ENCODE measurements at regions not wholly inside any gene's neighbourhood (a gene's known extent, or its start where the extent isn't known, plus 50 kb on each side); places are given as distances from the start of the nearest gene placed in this dataset.

GRCh38 chr16:52167328-52167727 lies 379.6 kb downstream of the TOX3 start:
- no peaks in the 10 kb centered on the region for H3K36me3 ChIP-seq (ENCODE audit: control insufficient read depth, insufficient read depth, low read length)
- no peak for DNase-seq
- intact Hi-C loops (cut with micrococcal nuclease), result no loop called here
- H4K20me1 ChIP-seq (ENCODE audit: insufficient read depth, low read length), result no peaks in the 10 kb centered on the region
- no peak overlapping the region for H3K18ac ChIP-seq (ENCODE audit: low read depth, low read length)
- no peaks in the 10 kb centered on the region for H3K27me3 ChIP-seq (ENCODE audit: control insufficient read depth, insufficient read depth, low read length)
- in situ Hi-C loops (cut with MboI; ENCODE audit: low sequenced_read_pairs), result no loop called here
- H3K4me1 ChIP-seq (ENCODE audit: control insufficient read depth, insufficient read depth, low read length), result no peaks in the 10 kb centered on the region
- no peak overlapping the region for H4K91ac ChIP-seq (ENCODE audit: insufficient read depth, low read depth, low read length)
- no peak overlapping the region for H2AFZ ChIP-seq (replicated peaks; ENCODE audit: low read length, poor library complexity)
- no peak overlapping the region for H2AK9ac ChIP-seq (replicated peaks; ENCODE audit: low read depth, low read length, poor library complexity)
- ATAC-seq (ENCODE audit: low read depth), result no peak
- no peak overlapping the region for H2AK5ac ChIP-seq (ENCODE audit: low read depth, low read length)
- no peak overlapping the region for H3K4ac ChIP-seq (ENCODE audit: low read depth, low read length)
- H2BK20ac ChIP-seq (ENCODE audit: low read depth, low read length), result no peak overlapping the region
- H3K9me3 ChIP-seq (ENCODE audit: control insufficient read depth, insufficient read depth, low read length), result no peaks in the 10 kb centered on the region
- dilution Hi-C loops (cut with HindIII; ENCODE audit: low sequenced_read_pairs, unreplicated experiment), result no loop called here
- ChIA-PET POLR2A (ENCODE audit: unreplicated experiment) (no interaction called here), CTCF (interaction anchor here (0.7 kb wide), 1 partner anchor 24 kb away, joined by 3 read pairs; no protein-coding TSS in a partner anchor)
- H4K5ac ChIP-seq (ENCODE audit: low read depth, low read length), result no peak overlapping the region
- H3K4me2 ChIP-seq (ENCODE audit: low read depth, low read length), result no peak overlapping the region
- H3K23ac ChIP-seq (ENCODE audit: low read depth, low read length), result no peak overlapping the region
- H2BK5ac ChIP-seq (ENCODE audit: low read depth, low read length, poor library complexity, severe bottlenecking), result no peak overlapping the region
- no peak overlapping the region for H3K9ac ChIP-seq (ENCODE audit: low read depth, low read length)
- H3K14ac ChIP-seq (replicated peaks; ENCODE audit: low read depth, low read length), result no peak overlapping the region
- H3K27ac ChIP-seq (ENCODE audit: insufficient read depth, low read length), result no peak overlapping the region
- H3K4me3 ChIP-seq (ENCODE audit: insufficient read depth, low read depth, low read length), result no peak overlapping the region
- no peak for TF ChIP-seq CHD1 (IDR thresholded peaks at IDR 0.05; ENCODE audit: low read depth, low read length)
- no peak for TF ChIP-seq CEBPB (IDR thresholded peaks at IDR 0.05; ENCODE audit: low read depth, low read length)
- no peak for TF ChIP-seq SMC3 (IDR thresholded peaks at IDR 0.05; ENCODE audit: low read depth, low read length)
- no peak for TF ChIP-seq USF2 (IDR thresholded peaks at IDR 0.05; ENCODE audit: low read depth, low read length)
- TF ChIP-seq RCOR1 (IDR thresholded peaks at IDR 0.05; ENCODE audit: insufficient replicate concordance, low read length), result no peak
- TF ChIP-seq POLR2A (IDR thresholded peaks at IDR 0.05; ENCODE audit: low read depth, low read length), result no peak
- TF ChIP-seq MAFK (IDR thresholded peaks at IDR 0.05; ENCODE audit: low read depth, low read length), result no peak
- TF ChIP-seq ELK1 (IDR thresholded peaks at IDR 0.05; ENCODE audit: borderline replicate concordance, low read depth, low read length), result no peak
- no peak for TF ChIP-seq NFE2L2 (IDR thresholded peaks at IDR 0.05; ENCODE audit: low read depth, low read length)
- no peak for TF ChIP-seq BHLHE40 (IDR thresholded peaks at IDR 0.05; ENCODE audit: low read depth, low read length)
- no peak for TF ChIP-seq CTCF (conservative IDR thresholded peaks at IDR 0.05; ENCODE audit: low read depth, low read length)
- TF ChIP-seq RAD21 (IDR thresholded peaks at IDR 0.05; ENCODE audit: low read length), result no peak
- TF ChIP-seq MXI1 (IDR thresholded peaks at IDR 0.05; ENCODE audit: borderline replicate concordance, low read depth, low read length), result no peak
- no peak for TF ChIP-seq RFX5 (IDR thresholded peaks at IDR 0.05; ENCODE audit: low read depth, low read length)
- TF ChIP-seq MAZ (IDR thresholded peaks at IDR 0.05; ENCODE audit: borderline replicate concordance, low read depth, low read length), result no peak
- no peak for TF ChIP-seq FOS (IDR thresholded peaks at IDR 0.05; ENCODE audit: low read depth, low read length)
- H2BK120ac ChIP-seq (ENCODE audit: low read depth, low read length), result no peak overlapping the region
- H3K9me1 ChIP-seq (ENCODE audit: insufficient read depth, low read length), result no peaks in the 10 kb centered on the region
- no peak overlapping the region for H2BK15ac ChIP-seq (ENCODE audit: low read depth, low read length)
- H4K8ac ChIP-seq (ENCODE audit: low read depth in 2 of 2, low read length in 2 of 2), result no peak overlapping the region
- WGBS, 2 experiments (ENCODE audit: extremely low coverage in 2 of 2, insufficient read length in 1 of 2), result no CpG with 5 or more reads among the region's 1 CpG
- H3K56ac ChIP-seq (ENCODE audit: extremely low read depth, insufficient read depth, low read length), result no peak overlapping the region
- H3K79me1 ChIP-seq (ENCODE audit: low read depth in 1 of 2, low read length in 2 of 2), result no peaks in the 10 kb centered on the region
- BruUV-seq (replicated peaks), result no TSS peak

Data from IMR-90 (cell line).